Hindlimb muscle (tissue), 1 donor: ENCODE measurements at regions not wholly inside any gene's neighbourhood (a gene's known extent, or its start where the extent isn't known, plus 50 kb on each side); places are given as distances from the start of the nearest gene placed in this dataset.

ENCODE experiments used
- DNase-seq: peaks from one replicate; pipeline ENCODE4 v3.0.0-alpha.2; 2013

DNA sequence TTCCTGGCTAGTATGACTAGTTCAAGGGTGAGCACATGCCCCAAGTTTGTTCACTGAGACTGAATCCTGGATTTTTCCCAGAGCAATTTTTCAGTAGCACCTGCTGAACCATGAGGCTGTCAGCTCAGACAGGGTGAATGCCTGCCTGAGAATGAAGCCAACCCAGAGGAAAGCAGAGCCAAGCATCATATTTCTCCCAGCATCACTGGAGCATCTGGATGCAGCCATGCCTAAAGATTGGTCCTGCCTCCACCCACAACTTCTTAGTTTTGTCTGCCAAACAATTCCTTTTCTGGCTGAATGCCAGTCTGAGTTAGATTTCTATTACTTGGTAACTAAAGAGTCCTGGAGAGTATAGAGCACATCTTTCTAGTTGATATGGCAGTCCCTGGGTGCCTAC is 343.6 kb downstream of the CSNK1G3 start:
- no peak for DNase-seq

DNA sequence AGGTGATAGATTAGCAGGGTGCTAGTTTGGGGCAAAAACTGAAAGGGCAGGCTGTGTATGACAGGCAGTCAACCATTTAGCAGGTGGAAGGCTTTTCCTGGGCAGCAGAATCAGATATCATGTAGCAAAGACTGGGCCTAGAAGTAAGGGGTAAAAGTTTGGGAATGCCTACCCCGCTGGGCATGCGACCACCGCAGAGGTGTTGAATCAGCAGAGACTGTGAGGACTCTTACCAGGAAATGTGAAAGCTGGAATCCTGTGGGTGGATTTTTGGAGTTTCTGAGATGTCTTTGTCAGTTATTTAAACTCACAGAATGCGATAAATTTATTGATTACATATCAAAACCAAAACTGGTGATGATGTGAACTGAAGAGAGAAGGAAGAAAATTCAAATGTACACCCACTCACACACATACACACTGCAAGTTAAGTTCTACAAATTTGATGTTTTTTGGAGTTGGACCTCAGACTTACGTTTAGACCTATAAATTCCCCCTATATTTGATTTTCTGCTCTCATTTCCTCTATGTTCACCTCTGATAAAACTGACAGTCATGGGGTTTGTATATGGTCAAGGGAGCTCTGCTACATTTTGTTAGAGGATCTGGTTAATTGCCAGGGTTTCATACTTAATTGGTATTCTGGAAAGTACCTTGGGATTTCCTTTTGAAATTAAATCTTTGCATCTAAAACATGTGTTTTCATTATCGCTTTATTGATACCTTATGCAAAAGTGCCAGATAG is 333.6 kb downstream of the CSNK1G3 start:
- DNase-seq: no peak

GRCh38 chr5:123844873-123845272 is 332.9 kb downstream of the CSNK1G3 start:
- no peak for DNase-seq

GRCh38 chr5:123835421-123835820 is 323.4 kb downstream of the CSNK1G3 start:
- DNase-seq: no peak

DNA sequence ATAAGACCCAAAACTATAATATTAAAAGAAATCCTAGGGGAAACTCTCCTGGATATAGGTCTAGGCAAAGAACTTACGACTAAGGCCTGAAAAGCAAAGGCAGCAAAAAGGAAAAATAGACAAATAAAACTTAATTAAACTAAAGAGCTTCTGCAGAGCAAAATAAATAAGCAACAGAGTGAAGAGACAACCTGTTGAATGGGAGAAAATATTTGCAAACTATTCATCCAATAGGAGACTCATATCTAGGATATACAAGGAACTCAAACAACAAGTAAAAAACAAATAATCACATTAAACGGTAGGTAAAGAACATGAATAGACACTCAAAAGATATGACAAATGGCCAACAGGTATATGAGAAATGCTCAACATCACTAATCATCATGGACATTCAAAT is 318.6 kb downstream of the CSNK1G3 start:
- no peak for DNase-seq

DNA sequence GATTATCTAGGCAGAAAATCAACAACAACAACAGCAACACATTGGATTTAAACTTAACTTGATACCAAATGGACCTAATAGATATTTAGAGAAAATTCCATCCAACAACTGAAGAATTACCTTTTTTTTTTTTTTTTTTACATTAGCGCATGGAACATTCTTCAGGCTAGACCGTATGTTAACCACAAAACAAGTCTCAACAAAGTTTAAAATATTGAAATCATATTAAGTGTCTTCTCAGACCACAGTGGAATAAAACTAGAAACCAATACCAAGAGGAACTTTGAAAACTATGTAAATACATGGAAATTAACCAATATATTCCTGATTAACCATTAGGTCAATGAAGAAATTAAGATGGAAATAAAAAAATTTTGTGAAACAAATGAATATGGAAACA is 315.8 kb downstream of the CSNK1G3 start:
- no peak for DNase-seq

GRCh38 chr5:123819833-123820232 is 307.9 kb downstream of the CSNK1G3 start:
- no peak for DNase-seq

- DNase-seq: no peak
Observed at GRCh38 chr5:123819386-123819785, 307.4 kb downstream of the CSNK1G3 start.

DNA sequence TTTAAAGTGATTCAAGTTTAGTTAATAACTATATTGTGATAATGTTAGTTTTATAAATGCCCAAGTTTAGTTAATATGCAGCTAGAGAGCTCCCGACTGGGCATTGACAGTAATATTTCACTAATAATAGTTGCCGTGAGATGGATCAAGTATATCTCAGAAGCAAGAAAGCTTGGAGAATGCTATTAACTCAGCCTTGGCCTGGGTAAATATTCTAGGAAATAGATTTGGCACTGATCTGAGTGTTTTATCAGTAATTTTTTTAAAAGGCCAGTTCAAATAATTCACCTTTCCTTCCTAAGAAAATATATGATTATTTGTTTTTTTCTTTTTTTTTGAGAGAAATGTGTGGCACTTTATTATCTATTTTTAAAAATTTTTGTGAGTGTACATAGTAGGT is 305.3 kb downstream of the CSNK1G3 start:
- DNase-seq: no peak

GRCh38 chr5:123814801-123815470 is 303.0 kb downstream of the CSNK1G3 start:
- peak; percentile 14 for DNase-seq

DNA sequence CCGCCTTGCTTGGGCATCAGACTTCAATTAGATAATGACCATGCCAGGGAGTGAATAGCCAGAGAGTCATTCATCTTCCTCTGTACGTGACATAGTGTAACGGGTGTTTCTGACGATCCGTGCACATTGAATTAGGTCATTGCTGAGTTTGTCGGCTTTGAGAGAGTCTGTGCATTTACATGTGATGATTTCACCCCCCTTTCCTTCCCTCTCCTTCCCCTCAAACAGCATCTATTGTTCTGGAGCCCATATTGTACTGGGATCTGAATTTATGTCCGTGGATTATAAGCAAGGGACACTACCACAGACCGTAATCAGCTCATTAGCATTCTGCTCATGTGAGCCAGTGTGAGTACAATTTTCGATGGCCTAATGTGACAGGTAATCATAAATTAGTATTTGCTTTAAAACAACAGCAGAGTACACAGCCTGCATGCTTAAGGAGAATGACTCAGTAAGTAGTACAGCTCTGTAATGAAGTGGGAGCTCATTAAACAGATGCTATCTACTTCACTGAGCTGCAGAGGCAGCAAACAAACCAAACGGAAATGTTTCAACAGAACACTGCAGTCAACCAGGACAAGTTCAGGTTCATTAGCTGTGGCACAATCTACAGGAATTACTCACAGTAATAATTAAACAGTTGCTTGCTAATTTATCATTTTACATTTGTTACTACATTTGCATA is 302.1 kb downstream of the CSNK1G3 start:
- peak; percentile 5 for DNase-seq

DNA sequence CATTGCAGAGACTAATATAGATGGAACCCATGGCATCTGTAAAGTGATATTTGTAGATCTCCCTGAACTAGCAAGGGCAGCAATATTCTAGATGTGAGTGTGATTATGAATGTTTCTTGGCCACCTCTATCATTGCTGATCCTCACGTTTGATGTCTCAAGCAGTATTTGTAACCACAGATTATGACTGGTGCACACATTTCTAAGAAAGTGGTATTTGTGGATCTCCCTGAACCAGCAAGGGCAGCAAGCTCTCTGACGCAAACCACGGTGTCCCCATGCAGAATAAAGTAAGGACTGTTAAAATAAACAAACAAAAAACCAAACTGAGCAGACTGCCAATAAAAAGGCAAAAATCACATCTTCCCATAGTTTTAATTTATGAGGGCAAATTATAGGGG is 301.3 kb downstream of the CSNK1G3 start:
- DNase-seq: no peak

DNA sequence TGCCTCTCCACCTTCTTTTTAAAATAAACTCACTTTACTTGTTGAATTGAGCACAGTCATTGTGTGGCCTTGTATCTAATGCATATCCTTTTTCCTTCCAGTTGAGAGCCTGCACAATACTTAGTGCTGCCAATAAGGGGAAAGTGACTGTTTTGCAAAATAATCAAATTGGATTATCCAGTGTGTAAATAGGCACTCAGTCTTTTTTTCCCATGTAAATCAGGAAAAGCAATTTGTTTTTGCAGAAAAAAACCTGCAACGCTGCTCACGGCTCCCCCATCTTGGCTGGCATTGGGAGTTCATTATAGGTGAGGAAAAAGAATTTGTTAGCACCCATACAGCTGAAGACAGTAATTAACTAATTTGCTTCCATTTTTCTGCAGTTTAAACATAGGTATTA is 299.9 kb downstream of the CSNK1G3 start:
- no peak for DNase-seq

GRCh38 chr5:123810746-123811340 is 298.9 kb downstream of the CSNK1G3 start:
- DNase-seq: no peak

- no peak for DNase-seq
Observed at GRCh38 chr5:123810253-123810652, 298.3 kb downstream of the CSNK1G3 start.

GRCh38 chr5:123809594-123810221 is 297.7 kb downstream of the CSNK1G3 start:
- no peak for DNase-seq

- DNase-seq: no peak
Observed at GRCh38 chr5:123808461-123809380, 296.7 kb downstream of the CSNK1G3 start.

DNA sequence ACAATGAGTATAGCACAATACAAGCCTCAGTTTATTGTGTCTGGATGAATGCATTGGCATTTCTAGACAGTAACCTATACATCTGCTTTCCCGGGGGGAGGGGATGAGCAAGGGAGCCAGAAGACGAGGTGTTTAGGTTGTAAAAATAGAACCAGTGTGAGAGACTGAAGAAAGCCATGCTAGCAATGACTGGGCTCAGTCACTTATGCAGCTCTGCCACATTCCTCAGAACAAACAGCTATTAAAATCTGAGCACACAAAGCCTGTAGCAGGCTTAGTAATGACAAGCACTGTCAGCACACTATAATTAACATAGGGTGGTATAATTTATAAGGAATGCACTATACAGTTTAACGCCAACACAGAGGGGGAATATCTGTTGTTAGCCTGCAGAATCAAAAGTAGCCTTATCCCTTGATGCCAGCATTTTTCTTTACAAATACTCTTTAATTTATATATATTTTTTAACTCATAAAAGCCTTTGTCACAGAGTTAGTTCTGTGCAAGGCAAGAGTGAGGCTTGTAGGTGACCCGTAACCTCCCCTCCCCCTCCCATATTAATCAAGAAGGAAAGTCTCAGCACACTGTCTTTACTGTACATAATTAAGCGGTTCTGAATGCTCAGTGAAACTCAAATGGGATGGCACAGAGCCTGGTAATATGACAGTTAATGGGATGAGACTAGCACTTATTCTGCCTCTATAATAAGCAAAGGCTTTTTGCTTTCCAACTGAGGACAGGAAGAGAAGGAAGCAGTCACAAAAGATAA is 295.4 kb downstream of the CSNK1G3 start:
- no peak for DNase-seq

DNA sequence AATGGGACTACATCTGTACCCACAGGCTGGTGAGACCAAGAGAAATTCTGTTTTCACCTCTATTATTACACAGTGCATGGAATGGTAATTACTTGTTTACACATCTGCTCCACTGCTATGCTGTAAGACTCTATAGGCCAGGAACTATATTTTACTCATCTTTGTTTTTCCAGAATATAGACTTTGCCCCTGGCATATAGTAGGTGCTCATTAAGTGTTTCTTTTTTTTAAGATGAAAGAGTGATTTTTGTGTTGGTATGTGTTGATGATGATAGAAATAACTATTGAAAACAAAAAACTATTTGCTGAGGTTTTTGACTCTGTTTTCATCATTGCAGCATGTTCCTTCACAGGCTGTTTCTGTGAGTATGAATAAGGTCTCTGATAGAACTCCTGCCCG is 294.7 kb downstream of the CSNK1G3 start:
- no peak for DNase-seq

DNA sequence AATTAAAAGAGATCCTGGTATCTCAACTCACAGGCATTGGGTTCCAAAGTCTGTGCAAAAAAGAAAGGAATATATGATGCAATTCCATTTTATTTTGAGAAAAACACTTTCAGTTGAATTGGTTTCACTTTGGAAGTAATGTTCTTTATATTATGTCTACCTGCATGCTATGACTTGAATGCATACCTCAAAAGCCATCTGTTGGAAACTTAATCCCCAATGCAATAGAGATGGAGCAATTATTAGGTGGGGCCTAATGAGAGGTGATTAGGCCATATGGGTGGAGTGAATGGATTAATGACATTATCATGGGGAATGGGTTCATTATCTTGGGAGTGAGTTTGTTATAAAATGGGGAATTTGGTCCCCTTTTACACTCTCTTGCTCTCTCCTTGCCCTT is 293.3 kb downstream of the CSNK1G3 start:
- no peak for DNase-seq

- no peak for DNase-seq
Observed at GRCh38 chr5:123803359-123803758, 291.4 kb downstream of the CSNK1G3 start.
